Activated CD4-positive, alpha-beta T cell treated with anti-CD3 and anti-CD28 coated beads, Interleukin-2, Interleukin-4, amounts not matched to agents 100 ng/mL and 50 ng/mL, durations not matched to agents 16 hours and 8 hours (primary cell): ENCODE measurements at regions not wholly inside any gene's neighbourhood (a gene's known extent, or its start where the extent isn't known, plus 50 kb on each side); places are given as distances from the start of the nearest gene placed in this dataset.
A peak's percentile ranks its signal among the peaks of the same experiment; 100 is the strongest.
"Not testable (repeated sequence)": the region's sequence is repeated elsewhere in the genome, so short reads cannot be mapped to it uniquely, and the experiment has no call there.

Source experiments
- DNase-seq: peaks from one replicate; pipeline ENCODE4 v3.0.0-alpha.2; 2020; ENCODE audit warnings: low spot score

- no peak for DNase-seq
These were observed 165.7 kb upstream of the TSC22D2 start for GRCh38 chr3:150242220-150242936.

- DNase-seq: no peak
These were observed 167.2 kb upstream of the TSC22D2 start for GRCh38 chr3:150240891-150241290.

- no peak for DNase-seq
These were observed 168.3 kb upstream of the TSC22D2 start for GRCh38 chr3:150239766-150240165.

- DNase-seq: no peak
These were observed 169.0 kb upstream of the TSC22D2 start for GRCh38 chr3:150238995-150239619.

- DNase-seq: no peak
These were observed 169.9 kb upstream of the TSC22D2 start for GRCh38 chr3:150238048-150238802.

GRCh38 chr3:150237490-150237889, 170.6 kb upstream of the TSC22D2 start:
- DNase-seq: no peak

GRCh38 chr3:150236316-150237082, 171.6 kb upstream of the TSC22D2 start:
- DNase-seq: no peak

GRCh38 chr3:150235799-150236198, 172.3 kb upstream of the TSC22D2 start:
- no peak for DNase-seq

GRCh38 chr3:150232992-150233451, 175.1 kb upstream of the TSC22D2 start:
- no peak for DNase-seq

- no peak for DNase-seq
These were observed 178.1 kb upstream of the TSC22D2 start for GRCh38 chr3:150230037-150230436.

- DNase-seq: not testable (repeated sequence)
These were observed 179.5 kb upstream of the TSC22D2 start for GRCh38 chr3:150228626-150229025.

GRCh38 chr3:150227839-150228238, 180.3 kb upstream of the TSC22D2 start:
- peak; percentile 35 for DNase-seq

GRCh38 chr3:150225986-150226385, 182.1 kb upstream of the TSC22D2 start:
- no peak for DNase-seq

- DNase-seq: no peak
These were observed 184.5 kb upstream of the TSC22D2 start for GRCh38 chr3:150223558-150223957.

- no peak for DNase-seq
These were observed 185.2 kb upstream of the TSC22D2 start for GRCh38 chr3:150222691-150223489.

GRCh38 chr3:150221904-150222523, 186.1 kb upstream of the TSC22D2 start:
- no peak for DNase-seq

- DNase-seq: no peak
These were observed 187.3 kb upstream of the TSC22D2 start for GRCh38 chr3:150220799-150221198.

- DNase-seq: no peak
These were observed 188.1 kb upstream of the TSC22D2 start for GRCh38 chr3:150220041-150220440.

GRCh38 chr3:150218841-150219240, 189.3 kb upstream of the TSC22D2 start:
- DNase-seq: no peak

GRCh38 chr3:150218236-150218635, 189.9 kb upstream of the TSC22D2 start:
- no peak for DNase-seq

GRCh38 chr3:150217691-150218090, 190.4 kb upstream of the TSC22D2 start:
- DNase-seq: no peak
